Neural cell (in vitro differentiated cells): ENCODE measurements at regions not wholly inside any gene's neighbourhood (a gene's known extent, or its start where the extent isn't known, plus 50 kb on each side); places are given as distances from the start of the nearest gene placed in this dataset.
"Not testable (repeated sequence)": the region's sequence is repeated elsewhere in the genome, so short reads cannot be mapped to it uniquely, and the experiment has no call there.

ENCODE experiments used
- H2AFZ ChIP-seq: fragments of 200-600, 300-800 bp; sonication (generic), shearing (Covaris generic); 2 replicates; pipeline ENCODE4 v1.6.0; 2014; ENCODE audit warnings: low read depth, mild to moderate bottlenecking, antibody characterized with exemption, low read length, moderate library complexity
- H3F3A ChIP-seq: fragments of 200-600 bp; shearing (Covaris generic); 2 replicates; pipeline ENCODE4 v1.6.1; 2016; ENCODE audit warnings: mild to moderate bottlenecking, moderate library complexity, mixed read lengths, antibody characterized with exemption, low read length; ENCODE audit not compliant: insufficient read depth, poor library complexity, severe bottlenecking
- H3K27ac ChIP-seq: fragments of 200-600, 300-800 bp; sonication (generic), shearing (Covaris generic); 2 replicates; pipeline ENCODE4 v1.5.1; 2014; ENCODE audit warnings: mild to moderate bottlenecking, low read length, moderate library complexity
- H3K27me3 ChIP-seq: fragments of 300-800, 200-600 bp; sonication (generic), shearing (Covaris generic); 2 replicates; pipeline ENCODE4 v1.6.0; 2014; ENCODE audit warnings: mild to moderate bottlenecking, low read depth, low read length, moderate library complexity; ENCODE audit not compliant: insufficient read depth
- H3K36me3 ChIP-seq: fragments of 300-800, 200-600 bp; sonication (generic), shearing (Covaris generic); 2 replicates; pipeline ENCODE4 v1.5.1; 2014; ENCODE audit warnings: mild to moderate bottlenecking, antibody characterized with exemption, low read length, moderate library complexity; ENCODE audit not compliant: insufficient read depth
- H3K4me2 ChIP-seq: fragments of 300-800, 200-600 bp; sonication (generic), shearing (Covaris generic); 2 replicates; pipeline ENCODE4 v1.6.0; 2014; ENCODE audit warnings: mild to moderate bottlenecking, low read length
- H3K4me3 ChIP-seq: fragments of 300-800, 200-600 bp; sonication (generic), shearing (Covaris generic); 2 replicates; pipeline ENCODE4 v1.5.1; 2014; ENCODE audit warnings: mild to moderate bottlenecking, low read length, moderate library complexity
- H3K79me2 ChIP-seq: fragments of 200-600 bp; shearing (Covaris generic); replicated peaks from 2 replicates; pipeline ENCODE4 v1.6.0; 2014; ENCODE audit warnings: mild to moderate bottlenecking, low read length, moderate library complexity; ENCODE audit not compliant: insufficient read depth
- H3K9ac ChIP-seq: fragments of 300-800, 200-600 bp; sonication (generic), shearing (Covaris generic); 2 replicates; pipeline ENCODE4 v1.6.1; 2016; ENCODE audit warnings: mild to moderate bottlenecking, low read length, mixed read lengths
- H3K9me2 ChIP-seq: fragments of 200-600 bp; shearing (Covaris generic); 2 replicates; pipeline ENCODE4 v1.6.1; 2016; ENCODE audit warnings: mild to moderate bottlenecking, low read length, mixed read lengths; ENCODE audit not compliant: insufficient read depth
- H3K9me3 ChIP-seq: fragments of 200-600, 300-800 bp; sonication (generic), shearing (Covaris generic); 2 replicates; pipeline ENCODE4 v1.6.1; 2016; ENCODE audit warnings: mild to moderate bottlenecking, mixed run types, low read length, moderate library complexity, mixed read lengths
- H4K20me1 ChIP-seq: fragments of 200-600 bp; shearing (Covaris generic); 2 replicates; pipeline ENCODE4 v1.6.1; 2016; ENCODE audit warnings: mild to moderate bottlenecking, mixed run types; ENCODE audit not compliant: insufficient read depth

DNA sequence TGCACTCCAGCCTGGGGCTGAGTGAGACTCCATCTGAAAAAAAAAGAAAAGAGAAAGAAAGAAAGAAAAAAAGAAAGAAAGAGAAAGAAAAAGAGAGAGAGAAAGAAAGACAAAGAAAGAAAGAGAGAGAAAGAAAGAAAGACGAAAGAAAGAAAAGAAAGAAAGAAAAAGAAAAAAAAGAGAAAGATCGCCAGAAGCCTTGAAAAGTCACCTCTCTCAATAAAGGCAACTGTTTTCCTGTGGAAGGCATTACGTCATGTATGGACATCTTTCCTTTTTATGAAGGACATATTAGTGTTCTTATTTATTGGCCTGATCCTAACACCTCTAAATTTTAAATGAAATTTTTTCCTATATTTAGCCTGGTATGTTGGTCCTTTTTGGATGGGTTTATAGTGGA lies 310.9 kb upstream of the FRG1 start:
- H3K27me3 ChIP-seq, H3K4me2 ChIP-seq, H3K79me2 ChIP-seq, H3K9ac ChIP-seq, H3K9me3 ChIP-seq, H3K4me3 ChIP-seq, H3K9me2 ChIP-seq, H2AFZ ChIP-seq, H3F3A ChIP-seq, H4K20me1 ChIP-seq, H3K36me3 ChIP-seq, H3K27ac ChIP-seq: not testable (repeated sequence)

DNA sequence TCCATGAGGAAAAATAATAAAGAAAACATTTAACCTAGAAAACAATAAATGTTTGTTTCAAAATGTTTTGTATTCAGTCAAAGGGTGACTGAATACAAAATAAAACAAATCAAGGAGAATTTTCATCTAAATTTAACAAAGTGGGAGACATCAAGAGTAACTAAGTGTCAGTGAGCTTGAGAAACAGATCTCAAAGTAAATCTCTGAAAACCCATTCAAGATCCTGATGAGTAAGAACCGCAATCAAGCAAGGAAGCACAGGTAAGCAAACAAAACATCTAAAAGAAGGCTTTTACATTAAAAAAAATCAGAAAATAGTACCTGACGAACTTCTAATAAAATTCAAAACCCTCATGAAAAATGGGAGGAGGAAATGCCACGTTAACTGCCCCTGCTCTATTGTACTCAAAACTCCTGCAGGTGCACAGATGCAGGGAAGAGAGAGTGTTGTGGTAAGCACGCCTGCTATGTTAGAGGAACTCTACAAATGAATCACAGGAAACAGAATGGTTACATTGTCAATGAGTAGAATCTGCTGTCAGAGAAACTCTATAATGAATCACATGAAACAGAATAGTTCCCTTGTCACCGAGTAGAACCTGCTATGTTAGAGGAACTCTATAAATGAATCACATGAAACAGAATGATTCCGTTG lies 309.6 kb upstream of the FRG1 start:
- not testable (repeated sequence) for H3K9ac ChIP-seq, H3K9me3 ChIP-seq, H3K4me3 ChIP-seq, H2AFZ ChIP-seq, H3K27me3 ChIP-seq, H3K27ac ChIP-seq, H3K9me2 ChIP-seq, H3F3A ChIP-seq, H3K79me2 ChIP-seq, H3K4me2 ChIP-seq, H4K20me1 ChIP-seq, H3K36me3 ChIP-seq

DNA sequence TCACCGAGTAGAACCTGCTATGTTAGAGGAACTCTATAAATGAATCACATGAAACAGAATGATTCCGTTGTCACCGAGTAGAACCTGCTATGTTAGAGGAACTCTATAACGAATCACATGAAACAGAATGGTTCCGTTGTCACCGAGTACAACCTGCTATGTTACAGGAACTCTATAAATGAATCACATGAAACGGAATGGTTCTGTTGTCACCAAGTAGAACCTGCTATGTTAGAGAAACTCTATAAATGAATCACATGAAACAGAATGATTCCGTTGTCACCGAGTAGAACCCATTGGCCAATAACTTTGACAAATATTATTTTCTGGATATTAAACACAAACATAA lies 309.1 kb upstream of the FRG1 start:
- H3K27ac ChIP-seq, H3K9ac ChIP-seq, H2AFZ ChIP-seq, H3K4me2 ChIP-seq, H3K9me2 ChIP-seq, H3K27me3 ChIP-seq, H4K20me1 ChIP-seq, H3K9me3 ChIP-seq, H3K79me2 ChIP-seq, H3F3A ChIP-seq, H3K4me3 ChIP-seq, H3K36me3 ChIP-seq: not testable (repeated sequence)

DNA sequence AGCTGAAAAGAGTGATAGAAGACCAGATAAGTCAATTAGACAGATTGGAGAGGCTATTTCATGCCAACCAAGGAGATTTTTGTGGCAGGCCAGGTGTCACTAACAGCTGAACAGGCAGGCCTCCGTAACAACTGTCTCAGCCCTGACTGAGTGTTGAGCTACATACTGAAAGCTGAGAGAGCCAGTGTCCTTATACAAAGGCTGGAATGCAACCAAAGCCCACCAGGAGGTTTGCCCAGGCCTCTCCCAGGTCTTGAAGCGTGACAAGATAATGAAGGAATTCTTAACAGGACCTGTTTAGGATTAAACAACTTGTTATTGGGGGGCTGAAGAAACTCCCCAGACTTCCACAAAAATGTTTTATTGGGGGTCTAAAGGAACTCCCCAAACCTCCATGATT lies 290.2 kb upstream of the FRG1 start:
- H3K9me3 ChIP-seq, H3K9ac ChIP-seq, H3K79me2 ChIP-seq, H3K4me3 ChIP-seq, H3K27ac ChIP-seq, H3K9me2 ChIP-seq, H2AFZ ChIP-seq, H3K27me3 ChIP-seq, H3F3A ChIP-seq, H4K20me1 ChIP-seq, H3K4me2 ChIP-seq, H3K36me3 ChIP-seq: not testable (repeated sequence)

DNA sequence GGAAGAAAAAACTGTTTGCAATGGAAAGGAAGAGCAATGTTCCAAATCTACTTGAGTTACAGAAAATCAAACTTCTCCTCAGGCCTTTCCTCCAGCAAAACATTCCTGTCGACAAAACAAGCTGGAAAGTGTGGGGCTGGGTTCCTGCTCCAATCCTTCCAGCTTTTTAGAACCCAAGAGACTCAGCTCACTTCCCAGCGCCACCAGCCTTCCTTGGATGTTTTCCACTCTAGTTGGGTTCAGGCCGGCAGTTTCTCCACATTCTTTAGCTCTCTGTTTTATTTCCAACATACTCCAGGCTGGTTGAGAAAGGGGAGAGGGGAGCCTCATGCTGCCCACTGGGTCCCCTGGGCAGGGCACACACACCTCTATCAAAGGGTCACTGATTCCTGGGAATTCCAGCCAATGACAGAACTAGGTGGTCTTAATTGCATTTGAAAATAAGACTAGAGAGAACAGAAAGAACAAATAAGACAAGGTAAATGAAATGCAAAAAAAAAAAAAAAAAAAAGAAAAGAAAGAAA lies 287.5 kb upstream of the FRG1 start:
- H3K4me3 ChIP-seq, H3F3A ChIP-seq, H4K20me1 ChIP-seq, H3K27me3 ChIP-seq, H3K9me2 ChIP-seq, H3K9ac ChIP-seq, H3K36me3 ChIP-seq, H3K79me2 ChIP-seq, H3K4me2 ChIP-seq, H2AFZ ChIP-seq, H3K9me3 ChIP-seq, H3K27ac ChIP-seq: not testable (repeated sequence)

DNA sequence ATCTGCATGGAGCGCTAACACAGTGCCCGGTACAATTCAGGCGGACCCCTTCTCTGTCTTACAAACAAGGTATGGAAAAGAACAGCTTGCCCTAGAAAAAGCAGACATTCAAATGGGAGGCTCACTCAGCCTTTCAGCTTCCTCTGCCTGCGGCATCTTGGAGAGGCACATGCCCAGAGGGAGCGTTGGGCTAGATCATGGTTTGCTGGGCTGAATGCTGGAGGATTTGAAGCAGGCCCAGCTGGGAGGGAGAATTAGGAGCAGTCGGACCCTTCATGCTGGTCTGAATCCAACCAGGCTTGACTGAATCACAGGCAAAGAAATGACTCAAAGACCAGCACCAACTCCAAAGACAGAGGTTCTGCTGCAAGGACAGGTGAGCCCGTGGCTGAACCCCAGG lies 286.7 kb upstream of the FRG1 start:
- H4K20me1 ChIP-seq, H2AFZ ChIP-seq, H3K4me2 ChIP-seq, H3K27ac ChIP-seq, H3K4me3 ChIP-seq, H3K79me2 ChIP-seq, H3K9me2 ChIP-seq, H3F3A ChIP-seq, H3K27me3 ChIP-seq, H3K9ac ChIP-seq, H3K9me3 ChIP-seq, H3K36me3 ChIP-seq: not testable (repeated sequence)

DNA sequence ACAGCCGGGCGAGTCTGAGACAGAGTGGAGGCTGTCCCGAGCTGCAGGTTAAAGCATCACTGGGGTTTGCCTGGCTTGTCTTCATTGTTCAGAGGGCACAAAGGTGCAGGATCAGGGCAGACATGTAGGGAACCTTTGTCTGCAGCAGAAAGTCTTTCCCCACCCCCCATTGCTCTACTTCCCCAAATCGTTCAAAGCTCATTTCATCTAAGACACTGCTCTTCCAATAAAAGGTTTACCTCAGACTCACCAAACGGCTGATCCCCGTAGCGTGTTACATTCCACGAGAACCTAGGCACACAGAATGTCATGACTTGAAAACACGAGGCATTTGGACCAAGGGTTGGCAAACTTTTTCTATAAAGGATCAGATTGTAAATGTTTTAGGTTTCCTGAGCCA lies 286.3 kb upstream of the FRG1 start:
- not testable (repeated sequence) for H2AFZ ChIP-seq, H3K79me2 ChIP-seq, H4K20me1 ChIP-seq, H3K4me3 ChIP-seq, H3K27me3 ChIP-seq, H3K36me3 ChIP-seq, H3F3A ChIP-seq, H3K4me2 ChIP-seq, H3K9ac ChIP-seq, H3K27ac ChIP-seq, H3K9me2 ChIP-seq, H3K9me3 ChIP-seq

DNA sequence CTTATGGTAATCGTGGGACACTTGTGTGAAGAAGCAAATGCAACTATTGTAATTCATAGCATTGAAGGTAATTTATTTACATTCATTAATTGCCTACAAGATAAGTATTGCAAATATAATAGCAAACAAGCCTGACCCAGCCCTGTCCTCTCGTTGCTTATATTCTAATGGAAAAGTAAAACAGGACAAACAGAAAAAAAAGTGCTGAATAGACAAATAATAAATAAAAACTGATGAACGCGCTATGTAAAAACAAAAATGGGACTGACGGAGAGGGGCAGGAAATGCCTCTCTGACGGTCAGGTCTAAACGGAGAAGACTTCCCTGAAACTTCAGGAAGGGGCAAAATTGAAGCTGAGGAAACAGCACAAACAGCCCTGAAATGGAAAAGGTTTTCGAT lies 284.9 kb upstream of the FRG1 start:
- H4K20me1 ChIP-seq, H3K79me2 ChIP-seq, H3K27me3 ChIP-seq, H3K36me3 ChIP-seq, H3K4me3 ChIP-seq, H3F3A ChIP-seq, H3K4me2 ChIP-seq, H3K9ac ChIP-seq, H3K27ac ChIP-seq, H3K9me2 ChIP-seq, H2AFZ ChIP-seq, H3K9me3 ChIP-seq: not testable (repeated sequence)
